ENCODE measurements at regions not wholly inside any gene's neighbourhood (a gene's known extent, or its start where the extent isn't known, plus 50 kb on each side); places are given as distances from the start of the nearest gene placed in this dataset.

GRCh38 chr21:17679002-17679600 is 66.4 kb upstream of the BTG3 start:
- TF ChIP-seq POLR2A (IDR thresholded peaks at IDR 0.05; ENCODE audit: low read depth) (no peak), CTCF (IDR thresholded peaks at IDR 0.05) (peak; percentile 81 to 85 (median 84))
